Large intestine (tissue), 3 donors: ENCODE measurements at regions not wholly inside any gene's neighbourhood (a gene's known extent, or its start where the extent isn't known, plus 50 kb on each side); places are given as distances from the start of the nearest gene placed in this dataset.
"Not testable (repeated sequence)": the region's sequence is repeated elsewhere in the genome, so short reads cannot be mapped to it uniquely, and the experiment has no call there.

Experiments
- DNase-seq, 2 donors: peaks; one replicate each; pipeline versions ENCODE4 v3.0.0 to v3.0.0-alpha.2; 2013
- H3K27ac ChIP-seq: one replicate; pipeline ENCODE4 v1.5.1; 2013; ENCODE audit warnings: low read length
- H3K27me3 ChIP-seq: 2 replicates; pipeline ENCODE4 v1.6.1; 2013; ENCODE audit warnings: low read length; ENCODE audit not compliant: control insufficient read depth, insufficient read depth
- H3K36me3 ChIP-seq: 2 replicates; pipeline ENCODE4 v1.6.1; 2013; ENCODE audit warnings: low read length; ENCODE audit not compliant: control insufficient read depth, insufficient read depth
- H3K4me1 ChIP-seq: one replicate; pipeline ENCODE4 v1.6.1; 2013; ENCODE audit warnings: low read length; ENCODE audit not compliant: control insufficient read depth, insufficient read depth
- H3K4me3 ChIP-seq: one replicate; pipeline ENCODE4 v1.5.1; 2013; ENCODE audit warnings: low read length
- H3K9me3 ChIP-seq: one replicate; pipeline ENCODE4 v1.6.1; 2013; ENCODE audit warnings: mild to moderate bottlenecking, low read depth, low read length, moderate library complexity; ENCODE audit not compliant: control insufficient read depth
- WGBS: methylation state at CpG from one replicate; pipeline ENCODE4 v1.1.5; 2013; ENCODE audit warnings: low lambda C conversion rate; ENCODE audit not compliant: insufficient coverage; 5-methylcytosine and 5-hydroxymethylcytosine counted together

DNA sequence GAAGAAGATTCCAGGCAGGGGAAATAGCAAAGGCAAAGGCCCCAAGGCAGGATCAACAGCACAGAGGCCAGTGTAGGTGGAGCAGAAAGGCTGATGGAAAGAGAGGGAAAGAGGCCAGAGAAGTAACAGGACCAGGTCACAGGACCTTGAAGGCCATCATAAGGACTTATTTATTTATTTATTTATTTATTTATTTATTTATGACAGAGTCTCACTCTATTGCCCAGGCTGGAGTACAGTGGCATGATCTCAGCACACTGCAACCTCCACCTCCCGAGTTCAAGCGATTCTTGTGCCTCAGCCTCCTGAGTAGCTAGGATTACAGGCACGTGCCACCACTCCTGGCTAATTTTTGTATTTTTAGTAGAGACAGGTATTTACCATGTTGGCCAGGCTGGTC lies 731.1 kb downstream of the MAFB start:
- not testable (repeated sequence) for DNase-seq, H3K27me3 ChIP-seq, H3K9me3 ChIP-seq, H3K4me1 ChIP-seq, H3K4me3 ChIP-seq, H3K36me3 ChIP-seq, H3K27ac ChIP-seq
- WGBS, result no CpG with 5 or more reads among the region's 3 CpGs

- WGBS, result 70% methylated on average over 2 of the region's 2 CpGs
- DNase-seq, result no peak
- no peak overlapping the region for H3K4me3 ChIP-seq
- no peaks in the 10 kb centered on the region for H3K36me3 ChIP-seq
- H3K9me3 ChIP-seq, result no peaks in the 10 kb centered on the region
- no peaks in the 10 kb centered on the region for H3K4me1 ChIP-seq
- H3K27ac ChIP-seq, result no peak overlapping the region
- no peaks in the 10 kb centered on the region for H3K27me3 ChIP-seq
These were observed 734.4 kb downstream of the MAFB start for GRCh38 chr20:39954621-39955020.

- Histone ChIP-seq H3K4me1 (no peaks in the 10 kb centered on the region), H3K9me3 (no peaks in the 10 kb centered on the region), H3K27me3 (no peaks in the 10 kb centered on the region), H3K27ac (no peak overlapping the region), H3K36me3 (no peaks in the 10 kb centered on the region), H3K4me3 (no peak overlapping the region)
- DNase-seq, result no peak
- WGBS, result 67% methylated on average over 1 of the region's 2 CpGs
These were observed 742.1 kb downstream of the MAFB start for GRCh38 chr20:39946931-39947330.

DNA sequence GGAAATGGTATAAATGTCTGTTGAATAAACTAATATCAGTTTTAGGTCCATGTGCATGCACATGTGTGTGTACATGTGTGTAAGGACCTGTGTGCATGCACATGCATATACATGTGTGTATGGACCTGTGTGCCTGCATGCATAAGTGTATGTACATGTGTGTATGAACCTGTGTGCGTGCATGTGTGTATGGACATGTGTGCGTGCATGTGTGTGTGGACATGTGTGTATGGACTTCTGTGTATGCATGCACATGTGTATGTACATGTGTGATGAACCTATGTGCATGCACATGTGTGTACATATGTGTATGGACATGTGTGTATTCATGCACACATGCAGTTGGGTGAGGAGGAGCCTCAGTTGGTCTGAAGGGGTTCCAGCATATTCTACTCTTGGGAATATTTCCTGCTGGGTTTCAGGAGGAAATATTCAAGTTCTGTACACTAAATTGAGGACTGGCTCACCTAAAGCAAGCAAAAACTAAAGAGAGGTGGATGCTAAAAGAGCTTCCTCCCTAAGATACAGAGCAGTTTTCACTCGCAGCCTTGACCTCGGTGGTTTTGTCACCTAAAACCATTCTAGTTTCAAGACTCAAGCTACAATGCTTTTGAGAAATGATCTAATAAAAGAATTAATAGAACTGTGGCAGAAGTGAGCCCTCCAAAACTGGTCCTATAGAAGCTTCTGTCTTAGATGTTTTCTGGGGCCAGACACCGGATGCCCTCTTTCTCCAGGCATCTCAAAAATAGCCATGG lies 742.8 kb downstream of the MAFB start:
- Histone ChIP-seq H3K27me3 (no peaks in the 10 kb centered on the region), H3K27ac (no peak overlapping the region), H3K4me1 (no peaks in the 10 kb centered on the region), H3K36me3 (no peaks in the 10 kb centered on the region), H3K4me3 (no peak overlapping the region), H3K9me3 (no peaks in the 10 kb centered on the region)
- DNase-seq, result no peak
- WGBS, result no CpG with 5 or more reads among the region's 5 CpGs

DNA sequence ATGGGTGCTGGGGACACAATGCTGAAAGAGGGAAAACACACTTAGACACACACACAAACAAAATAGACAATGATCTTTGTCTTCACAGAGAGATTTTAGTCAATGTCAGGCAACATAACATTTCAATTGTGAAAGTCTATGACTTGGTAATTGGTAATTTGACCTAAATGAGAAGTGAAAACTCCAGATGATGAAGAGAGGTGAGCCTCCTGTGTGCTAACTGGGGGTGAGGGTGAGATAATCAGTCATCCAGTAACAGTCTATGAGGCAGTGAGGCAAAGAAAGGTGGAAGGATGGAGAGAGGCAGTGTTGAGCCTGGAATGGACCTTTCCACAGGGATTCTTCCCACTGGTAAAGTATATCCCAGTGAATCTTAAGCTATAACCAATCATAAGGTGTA lies 744.2 kb downstream of the MAFB start:
- no peaks in the 10 kb centered on the region for H3K4me1 ChIP-seq

GRCh38 chr20:39943336-39943735 lies 745.7 kb downstream of the MAFB start:
- 80% methylated on average over 1 of the region's 6 CpGs for WGBS
- Histone ChIP-seq H3K36me3 (no peaks in the 10 kb centered on the region), H3K27me3 (no peaks in the 10 kb centered on the region), H3K27ac (no peak overlapping the region), H3K9me3 (no peaks in the 10 kb centered on the region), H3K4me3 (no peak overlapping the region), H3K4me1 (no peaks in the 10 kb centered on the region)
- DNase-seq, result no peak

More for the DNA sequence above, 744.2 kb downstream of the MAFB start:
- Histone ChIP-seq H3K36me3 (no peaks in the 10 kb centered on the region), H3K27me3 (no peaks in the 10 kb centered on the region), H3K4me3 (no peak overlapping the region), H3K27ac (no peak overlapping the region), H3K9me3 (no peaks in the 10 kb centered on the region)
- DNase-seq, result no peak

- no peak for DNase-seq
- H3K27me3 ChIP-seq, result no peaks in the 10 kb centered on the region
- no CpG with 5 or more reads among the region's 1 CpG for WGBS
These were observed 747.8 kb downstream of the MAFB start for GRCh38 chr20:39941245-39941644.

DNA sequence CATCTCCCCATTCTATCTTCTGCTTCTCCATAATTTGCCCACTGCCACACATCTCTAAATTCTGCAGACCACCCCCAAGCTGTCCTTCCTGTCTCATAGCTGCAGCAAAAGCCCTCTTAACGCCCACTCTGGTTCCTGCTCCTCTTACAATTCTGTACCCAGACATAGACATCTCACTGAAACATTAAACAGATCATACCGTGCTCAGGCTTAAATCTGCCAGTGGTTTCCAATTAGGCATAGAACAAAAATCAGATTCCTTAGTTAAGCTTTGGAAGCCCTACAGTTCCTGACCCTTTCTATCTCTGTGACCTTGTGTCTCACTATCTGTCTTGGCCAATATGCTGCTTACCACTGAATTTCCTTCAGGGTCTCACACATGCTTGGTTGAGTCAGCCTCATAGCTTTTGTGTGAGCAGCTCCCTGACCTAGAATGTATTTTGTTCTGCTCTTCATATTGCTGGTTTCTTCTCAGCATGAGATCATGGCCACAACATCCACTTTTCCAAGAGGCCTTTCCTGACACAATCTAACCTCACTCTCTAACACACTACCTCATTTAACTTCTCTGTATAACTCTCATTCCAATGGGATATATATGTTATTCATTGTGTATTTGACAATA lies 749.7 kb downstream of the MAFB start:
- no peak for DNase-seq
- no peak overlapping the region for H3K27ac ChIP-seq
- no peaks in the 10 kb centered on the region for H3K27me3 ChIP-seq
- no CpG with 5 or more reads among the region's 2 CpGs for WGBS
- no peaks in the 10 kb centered on the region for H3K36me3 ChIP-seq
- no peaks in the 10 kb centered on the region for H3K9me3 ChIP-seq
- no peaks in the 10 kb centered on the region for H3K4me1 ChIP-seq
- no peak overlapping the region for H3K4me3 ChIP-seq

More at GRCh38 chr20:39941245-39941644, 747.8 kb downstream of the MAFB start:
- no peaks in the 10 kb centered on the region for H3K36me3 ChIP-seq
- no peaks in the 10 kb centered on the region for H3K4me1 ChIP-seq
- H3K4me3 ChIP-seq, result no peak overlapping the region
- H3K27ac ChIP-seq, result no peak overlapping the region
- no peaks in the 10 kb centered on the region for H3K9me3 ChIP-seq

DNA sequence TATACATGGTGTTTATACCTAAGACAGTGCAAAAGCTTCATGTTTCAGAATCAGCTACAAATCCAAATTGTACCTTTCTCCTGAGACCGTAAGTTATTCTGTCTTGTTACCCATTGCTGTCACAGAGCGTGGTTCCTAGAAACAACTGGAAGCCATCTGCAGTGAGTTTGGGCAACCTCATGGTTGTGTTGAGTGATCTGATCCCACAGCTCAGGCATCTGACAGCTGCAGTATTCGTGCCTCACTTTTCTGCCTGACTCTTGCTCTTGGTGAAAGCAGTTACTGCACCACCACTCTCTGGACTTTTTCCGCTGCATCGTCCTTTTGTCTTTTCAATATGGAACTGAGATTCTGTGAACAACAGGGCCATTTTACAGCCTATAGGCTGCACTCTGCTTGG lies 752.6 kb downstream of the MAFB start:
- H3K36me3 ChIP-seq, result no peaks in the 10 kb centered on the region
- H3K9me3 ChIP-seq, result no peaks in the 10 kb centered on the region
- no peak overlapping the region for H3K4me3 ChIP-seq
- H3K27me3 ChIP-seq, result no peaks in the 10 kb centered on the region
- no CpG with 5 or more reads among the region's 5 CpGs for WGBS
- no peak overlapping the region for H3K27ac ChIP-seq
- H3K4me1 ChIP-seq, result no peaks in the 10 kb centered on the region
- no peak for DNase-seq

- DNase-seq, result no peak
- Histone ChIP-seq H3K27ac (no peak overlapping the region), H3K36me3 (no peaks in the 10 kb centered on the region), H3K9me3 (no peaks in the 10 kb centered on the region), H3K4me3 (no peak overlapping the region), H3K4me1 (no peaks in the 10 kb centered on the region), H3K27me3 (no peaks in the 10 kb centered on the region)
- WGBS, result no CpG with 5 or more reads among the region's 4 CpGs
These were observed 753.1 kb downstream of the MAFB start for GRCh38 chr20:39935901-39936300.

DNA sequence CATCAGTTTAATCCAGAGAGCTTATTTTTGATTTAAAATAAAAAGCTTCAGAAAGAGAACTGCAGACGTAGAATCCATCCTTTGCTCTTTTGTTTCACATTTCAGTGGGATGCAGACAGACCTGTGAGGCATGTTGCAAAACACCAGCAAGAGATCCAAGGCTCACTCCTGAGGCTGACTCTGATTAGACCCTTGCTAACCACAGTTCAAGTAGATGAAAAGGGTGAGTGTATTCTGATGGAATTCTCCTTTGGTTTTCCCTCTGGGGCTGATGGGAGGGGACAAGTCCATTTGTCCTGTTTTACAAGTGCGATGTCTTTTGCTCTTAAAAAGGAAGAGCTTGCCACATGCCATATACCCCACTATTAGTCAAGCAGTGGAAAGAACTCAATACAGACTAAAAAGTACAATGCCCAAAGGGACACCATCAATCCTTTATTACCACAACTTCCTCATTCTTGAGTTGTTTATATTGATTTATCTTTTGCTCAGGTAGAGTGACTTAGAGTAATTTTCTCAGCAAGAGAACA lies 772.7 kb downstream of the MAFB start:
- H3K27ac ChIP-seq, result no peak overlapping the region
- DNase-seq, result no peak
- H3K27me3 ChIP-seq, result no peaks in the 10 kb centered on the region
- no peaks in the 10 kb centered on the region for H3K4me1 ChIP-seq
- H3K9me3 ChIP-seq, result no peaks in the 10 kb centered on the region
- no peak overlapping the region for H3K4me3 ChIP-seq
- no CpG with 5 or more reads among the region's 2 CpGs for WGBS
- H3K36me3 ChIP-seq, result no peaks in the 10 kb centered on the region
